Thyroid gland (tissue), 4 donors: ENCODE measurements at regions not wholly inside any gene's neighbourhood (a gene's known extent, or its start where the extent isn't known, plus 50 kb on each side); places are given as distances from the start of the nearest gene placed in this dataset.

Experiments
- POLR2A ChIP-seq, 2 donors: fragments of 450-650 bp; IDR thresholded peaks; one replicate each; pipeline ENCODE4 v1.6.1; 2017; ENCODE audit warnings: antibody characterized with exemption in 2 of 2, mild to moderate bottlenecking in 2 of 2, moderate library complexity in 1 of 2
- TF ChIP-seq, protein P1 (sequence below), 6 experiments: fragments of 200-600 bp in 3 of 6; fragments of 450-650 bp in 3 of 6; sonication (generic) in 3 of 6; IDR thresholded peaks; one replicate each; pipeline ENCODE4 v1.5.1; 2016 to 2019; ENCODE audit warnings: antibody characterized with exemption in 6 of 6, mild to moderate bottlenecking in 2 of 6, inconsistent platforms in 1 of 6, moderate library complexity in 1 of 6

DNA sequence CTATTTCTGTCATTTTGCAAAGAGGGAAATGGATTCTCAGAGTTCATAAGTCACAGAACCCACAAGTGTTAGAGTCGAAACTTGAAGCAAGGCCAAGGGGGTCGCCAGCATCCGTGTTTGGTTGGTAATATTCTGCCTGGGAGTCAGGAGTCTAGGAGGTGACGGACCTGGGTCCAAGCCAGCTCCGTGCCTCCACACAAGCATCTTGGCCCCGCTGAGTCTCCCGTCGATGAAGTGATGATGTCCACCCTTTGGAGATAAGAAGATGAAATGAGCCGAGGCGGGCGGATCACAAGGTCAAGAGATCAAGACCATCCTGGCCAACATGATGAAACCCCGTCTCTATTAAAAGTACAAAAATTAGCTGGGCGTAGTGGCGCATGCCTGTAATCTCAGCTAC is 53.2 kb upstream of the TNRC6C start:
- TF ChIP-seq, protein P1, sequence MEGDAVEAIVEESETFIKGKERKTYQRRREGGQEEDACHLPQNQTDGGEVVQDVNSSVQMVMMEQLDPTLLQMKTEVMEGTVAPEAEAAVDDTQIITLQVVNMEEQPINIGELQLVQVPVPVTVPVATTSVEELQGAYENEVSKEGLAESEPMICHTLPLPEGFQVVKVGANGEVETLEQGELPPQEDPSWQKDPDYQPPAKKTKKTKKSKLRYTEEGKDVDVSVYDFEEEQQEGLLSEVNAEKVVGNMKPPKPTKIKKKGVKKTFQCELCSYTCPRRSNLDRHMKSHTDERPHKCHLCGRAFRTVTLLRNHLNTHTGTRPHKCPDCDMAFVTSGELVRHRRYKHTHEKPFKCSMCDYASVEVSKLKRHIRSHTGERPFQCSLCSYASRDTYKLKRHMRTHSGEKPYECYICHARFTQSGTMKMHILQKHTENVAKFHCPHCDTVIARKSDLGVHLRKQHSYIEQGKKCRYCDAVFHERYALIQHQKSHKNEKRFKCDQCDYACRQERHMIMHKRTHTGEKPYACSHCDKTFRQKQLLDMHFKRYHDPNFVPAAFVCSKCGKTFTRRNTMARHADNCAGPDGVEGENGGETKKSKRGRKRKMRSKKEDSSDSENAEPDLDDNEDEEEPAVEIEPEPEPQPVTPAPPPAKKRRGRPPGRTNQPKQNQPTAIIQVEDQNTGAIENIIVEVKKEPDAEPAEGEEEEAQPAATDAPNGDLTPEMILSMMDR (IDR thresholded peaks at IDR 0.05) = no peak
- no peak for TF ChIP-seq POLR2A (IDR thresholded peaks at IDR 0.05)
